Gastroesophageal sphincter (tissue), 4 donors: ENCODE measurements at regions not wholly inside any gene's neighbourhood (a gene's known extent, or its start where the extent isn't known, plus 50 kb on each side); places are given as distances from the start of the nearest gene placed in this dataset.

ENCODE experiments used
- ATAC-seq: fragments of 150-250 bp; one replicate; pipeline ENCODE4 v1.9.1; 2016; ENCODE audit warnings: mild to moderate bottlenecking, moderate library complexity
- H3K27ac ChIP-seq, 4 donors: fragments of 200-600 bp; sonication (generic) in 3 of 4; 1 replicate in 3 of 4; 2 replicates in 1 of 4; pipeline ENCODE4 v1.5.1; 2016 to 2019
- H3K27me3 ChIP-seq: fragments of 200-600 bp; sonication (generic); one replicate; pipeline ENCODE4 v1.5.1; 2019
- H3K36me3 ChIP-seq, 2 donors: fragments of 200-600 bp; sonication (generic); one replicate each; pipeline ENCODE4 v1.5.1; 2019; ENCODE audit warnings: control low read depth in 1 of 2
- H3K4me1 ChIP-seq, 3 donors: fragments of 200-600 bp; sonication (generic); 1 replicate in 2 of 3; 2 replicates in 1 of 3; pipeline ENCODE4 v1.5.1; 2016 to 2019; ENCODE audit warnings: control low read depth in 2 of 3
- H3K4me3 ChIP-seq, 2 donors: fragments of 200-600 bp; sonication (generic); one replicate each; pipeline ENCODE4 v1.5.1; 2019; ENCODE audit warnings: mild to moderate bottlenecking in 1 of 2, moderate library complexity in 1 of 2
- H3K9me3 ChIP-seq, 3 donors: fragments of 200-600 bp; sonication (generic); one replicate each; pipeline ENCODE4 v1.5.1; 2017 to 2019; ENCODE audit warnings: control low read depth in 2 of 3
- EP300 ChIP-seq: sonication (generic); formaldehyde crosslinking; IDR thresholded peaks from one replicate; pipeline ENCODE4 v1.6.1; 2017; ENCODE audit warnings: antibody characterized with exemption, mild to moderate bottlenecking
- POLR2A ChIP-seq, 2 donors: fragments of 450-650 bp; IDR thresholded peaks; one replicate each; pipeline ENCODE4 v1.6.1; 2017; ENCODE audit warnings: antibody characterized with exemption in 2 of 2, mild to moderate bottlenecking in 2 of 2, moderate library complexity in 1 of 2
- POLR2AphosphoS5 ChIP-seq: sonication (generic); formaldehyde crosslinking; IDR thresholded peaks from one replicate; pipeline ENCODE4 v1.6.1; 2017; ENCODE audit warnings: antibody characterized with exemption
- WGBS, 2 donors: methylation state at CpG; one replicate each; pipeline ENCODE4 v1.1.5; 2018; ENCODE audit warnings: low coverage in 1 of 2; 5-methylcytosine and 5-hydroxymethylcytosine counted together
- TF ChIP-seq, protein P1 (sequence below), 4 experiments: fragments of 200-600 bp in 2 of 4; fragments of 450-650 bp in 2 of 4; sonication (generic) in 1 of 4; IDR thresholded peaks; one replicate each; pipeline ENCODE4 v1.5.1; 2017 to 2019; ENCODE audit warnings: antibody characterized with exemption in 4 of 4, mild to moderate bottlenecking in 2 of 4, moderate library complexity in 2 of 4

DNA sequence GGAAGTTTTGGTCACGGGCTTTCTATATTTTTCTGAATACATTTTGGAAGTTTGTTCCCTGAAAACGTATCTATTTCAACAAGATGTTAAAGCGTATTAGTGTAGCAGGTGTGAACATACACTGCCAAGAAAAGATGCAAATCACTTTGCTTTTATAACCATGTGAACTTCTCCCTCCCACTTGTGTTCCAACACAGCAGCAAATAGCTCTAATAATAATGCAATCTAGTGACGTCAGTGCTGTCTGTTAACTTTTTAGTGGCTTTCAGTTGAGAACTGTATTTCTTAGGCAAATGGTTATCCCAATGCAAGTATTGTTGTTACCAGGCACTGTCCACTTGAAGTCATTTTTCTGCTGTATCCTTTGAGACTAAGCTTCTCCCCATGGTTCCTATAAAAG lies 188.4 kb upstream of the IGFBP3 start:
- ATAC-seq, result no peak
- no peak for TF ChIP-seq POLR2A (IDR thresholded peaks at IDR 0.05)
- no peak for TF ChIP-seq EP300
- TF ChIP-seq, protein P1, sequence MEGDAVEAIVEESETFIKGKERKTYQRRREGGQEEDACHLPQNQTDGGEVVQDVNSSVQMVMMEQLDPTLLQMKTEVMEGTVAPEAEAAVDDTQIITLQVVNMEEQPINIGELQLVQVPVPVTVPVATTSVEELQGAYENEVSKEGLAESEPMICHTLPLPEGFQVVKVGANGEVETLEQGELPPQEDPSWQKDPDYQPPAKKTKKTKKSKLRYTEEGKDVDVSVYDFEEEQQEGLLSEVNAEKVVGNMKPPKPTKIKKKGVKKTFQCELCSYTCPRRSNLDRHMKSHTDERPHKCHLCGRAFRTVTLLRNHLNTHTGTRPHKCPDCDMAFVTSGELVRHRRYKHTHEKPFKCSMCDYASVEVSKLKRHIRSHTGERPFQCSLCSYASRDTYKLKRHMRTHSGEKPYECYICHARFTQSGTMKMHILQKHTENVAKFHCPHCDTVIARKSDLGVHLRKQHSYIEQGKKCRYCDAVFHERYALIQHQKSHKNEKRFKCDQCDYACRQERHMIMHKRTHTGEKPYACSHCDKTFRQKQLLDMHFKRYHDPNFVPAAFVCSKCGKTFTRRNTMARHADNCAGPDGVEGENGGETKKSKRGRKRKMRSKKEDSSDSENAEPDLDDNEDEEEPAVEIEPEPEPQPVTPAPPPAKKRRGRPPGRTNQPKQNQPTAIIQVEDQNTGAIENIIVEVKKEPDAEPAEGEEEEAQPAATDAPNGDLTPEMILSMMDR (IDR thresholded peaks at IDR 0.05), result no peak
- no peak for TF ChIP-seq POLR2AphosphoS5
- 63 to 92% methylated on average over 3 to 4 of the region's 4 CpGs for WGBS, 2 donors

DNA sequence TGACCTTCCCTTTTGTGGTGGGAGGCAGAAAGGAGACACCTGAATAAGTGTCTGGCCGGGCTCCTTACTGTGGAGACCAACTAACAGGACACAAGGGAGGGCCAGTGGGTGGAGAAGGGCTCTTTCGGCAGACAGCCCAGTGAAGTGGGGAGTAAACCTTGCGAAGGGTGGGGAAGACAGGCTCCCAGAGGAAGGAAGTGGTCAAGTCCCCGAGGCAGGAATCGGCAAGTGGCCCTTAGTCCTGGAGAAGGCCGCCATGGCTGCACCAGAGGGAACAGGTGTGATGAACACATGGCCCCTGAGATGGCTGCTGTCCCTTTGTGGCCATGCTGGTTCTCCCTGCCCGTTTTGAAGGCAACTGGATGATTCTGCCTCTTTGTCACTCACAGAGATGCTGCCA lies 187.2 kb upstream of the IGFBP3 start:
- Histone ChIP-seq H3K4me3 (no peak overlapping the region), H3K27me3 (no peaks in the 10 kb centered on the region), H3K36me3 (no peaks in the 10 kb centered on the region), H3K27ac (no peak overlapping the region), H3K4me1 (no peaks in the 10 kb centered on the region), H3K9me3 (peaks cover 0 to 4% (median 0%) of the 10 kb centered on the region in 3 donors)
- TF ChIP-seq POLR2A (IDR thresholded peaks at IDR 0.05), result no peak
- 85 to 93% methylated on average over 3 to 4 of the region's 7 CpGs for WGBS, 2 donors
- no peak for ATAC-seq

More for the DNA sequence above, 188.4 kb upstream of the IGFBP3 start:
- H3K4me3 ChIP-seq, result no peak overlapping the region
- H3K27ac ChIP-seq, result no peak overlapping the region
- no peaks in the 10 kb centered on the region for H3K27me3 ChIP-seq
- H3K4me1 ChIP-seq, result no peaks in the 10 kb centered on the region
- peaks cover 0 to 4% (median 0%) of the 10 kb centered on the region in 3 donors for H3K9me3 ChIP-seq
- no peaks in the 10 kb centered on the region for H3K36me3 ChIP-seq

- Histone ChIP-seq H3K4me3 (no peak overlapping the region), H3K4me1 (no peaks in the 10 kb centered on the region), H3K9me3 (peaks cover 0 to 4% (median 0%) of the 10 kb centered on the region in 3 donors), H3K27me3 (no peaks in the 10 kb centered on the region), H3K36me3 (no peaks in the 10 kb centered on the region), H3K27ac (no peak overlapping the region)
- WGBS, 2 donors, result 66 to 69% methylated on average over 7 of the region's 7 CpGs
- TF ChIP-seq, protein P1 (IDR thresholded peaks at IDR 0.05), result no peak
- TF ChIP-seq EP300 (no peak), POLR2AphosphoS5 (no peak), POLR2A (IDR thresholded peaks at IDR 0.05) (no peak)
- no peak for ATAC-seq
These were observed 186.6 kb upstream of the IGFBP3 start for GRCh38 chr7:46107610-46108217.

DNA sequence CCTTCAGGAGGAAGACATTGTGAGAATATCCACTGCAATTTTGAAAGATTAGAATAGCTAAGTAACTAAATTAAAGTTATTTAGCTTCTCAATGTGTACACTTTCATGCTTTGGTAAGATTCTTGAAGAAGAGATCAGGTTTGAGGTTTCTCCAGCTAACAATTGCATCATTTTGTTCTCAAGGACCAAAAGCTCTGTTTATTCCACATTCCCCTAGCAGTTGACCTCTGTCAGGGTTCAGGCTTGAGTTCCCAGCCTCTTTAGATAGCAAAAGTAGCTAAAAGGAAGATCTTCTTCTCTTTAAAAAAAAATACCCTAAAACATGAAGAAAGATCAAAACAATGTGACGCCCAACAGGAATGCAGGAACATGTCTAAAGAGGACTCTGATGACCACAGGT lies 179.4 kb upstream of the IGFBP3 start:
- ATAC-seq, result no peak
- WGBS, 2 donors, result 100% methylated on average over 1 of the region's 1 CpG
- Histone ChIP-seq H3K36me3 (no peaks in the 10 kb centered on the region), H3K4me3 (no peak overlapping the region), H3K27ac (no peak overlapping the region), H3K9me3 (no peaks in the 10 kb centered on the region), H3K27me3 (no peaks in the 10 kb centered on the region), H3K4me1 (no peaks in the 10 kb centered on the region)
- TF ChIP-seq POLR2AphosphoS5 (no peak), POLR2A (IDR thresholded peaks at IDR 0.05) (no peak), EP300 (no peak)
- TF ChIP-seq, protein P1 (IDR thresholded peaks at IDR 0.05), result no peak

DNA sequence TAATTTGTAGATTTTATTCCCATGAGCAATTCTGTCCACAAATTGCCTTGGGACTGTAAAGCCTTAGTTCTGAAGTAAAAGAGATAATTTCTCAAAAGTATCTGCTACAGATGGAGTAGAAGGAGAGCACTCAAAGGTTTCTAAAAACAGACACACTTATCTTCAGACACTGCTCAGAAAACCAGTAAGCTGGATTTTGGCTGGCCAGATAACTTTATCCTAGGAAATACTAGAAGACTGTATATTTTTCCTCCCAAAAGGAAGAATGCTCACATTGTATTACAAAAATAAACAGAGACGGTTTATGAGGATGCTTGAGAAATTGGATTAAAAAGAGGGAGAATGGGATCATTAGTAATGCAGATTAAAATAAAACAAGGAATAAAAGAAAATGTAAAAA lies 178.0 kb upstream of the IGFBP3 start:
- WGBS, 2 donors, result 29 to 41% methylated on average over 1 of the region's 1 CpG
- TF ChIP-seq POLR2A (IDR thresholded peaks at IDR 0.05) (no peak), EP300 (no peak), POLR2AphosphoS5 (no peak)
- TF ChIP-seq, protein P1 (IDR thresholded peaks at IDR 0.05), result no peak
- Histone ChIP-seq H3K27ac (no peak overlapping the region), H3K36me3 (no peaks in the 10 kb centered on the region), H3K4me3 (no peak overlapping the region), H3K4me1 (no peaks in the 10 kb centered on the region), H3K27me3 (no peaks in the 10 kb centered on the region), H3K9me3 (no peaks in the 10 kb centered on the region)
- ATAC-seq, result no peak
